Naive B cell (primary cell): ENCODE measurements at regions not wholly inside any gene's neighbourhood (a gene's known extent, or its start where the extent isn't known, plus 50 kb on each side); places are given as distances from the start of the nearest gene placed in this dataset.

Source experiments
- ATAC-seq, 2 donors: fragments of 150-1000 bp; cut with Tn5 transposase; 2 replicates each; pipeline ENCODE4 v1.10.0; 2021; ENCODE audit warnings: low read depth in 2 of 2, mild to moderate bottlenecking in 2 of 2, moderate library complexity in 2 of 2
- DNase-seq: peaks from one replicate; pipeline ENCODE4 v3.0.0; 2022
- H3K27ac Mint-ChIP-seq, 6 donors: one replicate each; pipeline ENCODE4 v1.8.0; 2020 to 2022; ENCODE audit warnings: mild to moderate bottlenecking in 6 of 6, mixed read lengths in 6 of 6, moderate library complexity in 5 of 6, inconsistent platforms in 2 of 6
- H3K27me3 Mint-ChIP-seq, 3 donors: one replicate each; pipeline ENCODE4 v1.8.0; 2021 to 2022; ENCODE audit warnings: mixed read lengths in 3 of 3, mild to moderate bottlenecking in 1 of 3
- H3K36me3 Mint-ChIP-seq, 2 donors: one replicate each; pipeline ENCODE4 v1.8.0; 2020 to 2022; ENCODE audit warnings: mixed read lengths in 2 of 2, inconsistent platforms in 1 of 2, mild to moderate bottlenecking in 1 of 2
- H3K4me1 Mint-ChIP-seq, 3 donors: one replicate each; pipeline ENCODE4 v1.8.0; 2020 to 2022; ENCODE audit warnings: mixed read lengths in 3 of 3, inconsistent platforms in 1 of 3, mild to moderate bottlenecking in 1 of 3, moderate library complexity in 1 of 3
- H3K4me3 Mint-ChIP-seq, 8 donors: one replicate each; pipeline ENCODE4 v1.8.0; 2020 to 2022; ENCODE audit warnings: mild to moderate bottlenecking in 8 of 8, mixed read lengths in 8 of 8, moderate library complexity in 8 of 8, inconsistent platforms in 2 of 8
- H3K9me3 Mint-ChIP-seq, 7 donors: one replicate each; pipeline ENCODE4 v1.8.0; 2020 to 2022; ENCODE audit warnings: mixed read lengths in 7 of 7, mild to moderate bottlenecking in 5 of 7, inconsistent platforms in 2 of 7, moderate library complexity in 1 of 7

GRCh38 chr7:156305351-156305750 lies 335.2 kb upstream of the RNF32 start:
- DNase-seq (no peak), ATAC-seq (no peak)
- no peaks in the 10 kb centered on the region for H3K36me3 Mint-ChIP-seq
- no peaks in the 10 kb centered on the region for H3K4me1 Mint-ChIP-seq
- H3K27ac Mint-ChIP-seq = no peak overlapping the region
- no peak overlapping the region for H3K4me3 Mint-ChIP-seq
- H3K9me3 Mint-ChIP-seq = peaks cover 0 to 14% (median 6%) of the 10 kb centered on the region in 7 donors
- H3K27me3 Mint-ChIP-seq = no peaks in the 10 kb centered on the region

DNA sequence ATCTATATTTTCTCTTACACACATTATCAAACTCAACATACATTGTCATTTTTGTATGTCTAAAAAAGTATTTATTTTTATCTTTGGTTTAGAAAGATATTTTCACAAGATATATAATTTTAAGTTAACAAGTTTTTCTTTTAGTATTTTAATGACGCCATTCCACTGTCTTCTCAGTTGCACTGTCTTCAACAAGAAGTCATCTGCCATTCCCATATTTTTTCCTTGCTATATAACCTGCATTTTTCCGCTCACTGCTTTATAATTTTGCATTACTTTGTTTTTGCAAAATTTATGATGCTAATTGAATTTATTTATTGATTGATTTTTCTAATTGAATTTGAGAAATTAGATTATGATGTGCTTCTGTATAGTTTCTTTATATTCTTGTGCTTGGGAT lies 357.8 kb upstream of the RNF32 start:
- ATAC-seq (no peak), DNase-seq (no peak)
- Mint-ChIP-seq H3K9me3 (peaks cover 5 to 39% (median 18%) of the 10 kb centered on the region in 7 donors), H3K4me3 (no peak overlapping the region), H3K27me3 (no peaks in the 10 kb centered on the region), H3K27ac (no peak overlapping the region), H3K4me1 (no peaks in the 10 kb centered on the region), H3K36me3 (peaks cover 0 to 13% of the 10 kb centered on the region in 2 donors)

DNA sequence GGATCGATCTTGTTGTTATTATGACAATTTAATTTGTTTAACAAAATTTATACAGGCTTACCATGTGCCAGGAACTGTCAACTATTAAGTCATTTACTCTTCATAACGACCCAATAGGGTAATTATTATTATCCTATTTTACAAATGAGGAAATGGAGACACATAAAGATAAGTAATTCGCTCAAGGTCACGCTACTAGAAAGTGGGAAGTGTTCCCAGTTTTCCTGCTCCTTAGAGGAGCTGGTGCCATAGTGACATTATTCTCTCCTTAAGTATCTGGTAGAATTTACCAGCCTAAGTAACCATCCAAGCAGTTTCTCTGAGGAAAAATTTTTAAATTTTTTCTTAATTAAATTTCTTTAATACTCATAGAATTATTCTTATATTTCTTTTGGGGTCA lies 360.9 kb upstream of the RNF32 start:
- Mint-ChIP-seq H3K27ac (no peak overlapping the region), H3K9me3 (peaks cover 5 to 31% (median 16%) of the 10 kb centered on the region in 7 donors), H3K4me1 (no peaks in the 10 kb centered on the region), H3K27me3 (no peaks in the 10 kb centered on the region), H3K4me3 (no peak overlapping the region), H3K36me3 (peaks cover 0 to 13% of the 10 kb centered on the region in 2 donors)
- DNase-seq = no peak
- no peak for ATAC-seq

DNA sequence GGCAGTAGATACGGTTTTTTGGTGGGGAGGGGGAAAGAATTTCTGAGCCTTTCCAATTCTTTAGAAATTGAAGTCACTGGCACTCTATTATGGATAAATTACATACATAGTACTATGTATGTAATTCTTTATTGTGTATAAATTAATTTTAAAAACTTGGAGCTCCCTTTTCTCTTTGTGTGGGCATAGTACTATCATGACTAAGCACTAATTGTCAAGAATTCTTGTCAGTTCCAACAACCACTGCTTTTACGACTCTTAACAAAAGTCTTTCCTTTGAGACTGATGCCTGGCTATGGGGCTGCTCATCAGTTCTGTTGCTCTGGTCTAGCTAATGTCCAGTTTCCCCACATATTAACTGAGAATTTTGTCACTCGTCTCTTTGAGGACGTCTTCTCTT lies 365.3 kb upstream of the RNF32 start:
- no peak overlapping the region for H3K4me3 Mint-ChIP-seq
- DNase-seq = no peak
- no peaks in the 10 kb centered on the region for H3K36me3 Mint-ChIP-seq
- H3K4me1 Mint-ChIP-seq = no peaks in the 10 kb centered on the region
- no peaks in the 10 kb centered on the region for H3K27me3 Mint-ChIP-seq
- ATAC-seq = no peak
- H3K9me3 Mint-ChIP-seq = peaks cover 0 to 3% (median 0%) of the 10 kb centered on the region in 7 donors
- H3K27ac Mint-ChIP-seq = no peak overlapping the region

DNA sequence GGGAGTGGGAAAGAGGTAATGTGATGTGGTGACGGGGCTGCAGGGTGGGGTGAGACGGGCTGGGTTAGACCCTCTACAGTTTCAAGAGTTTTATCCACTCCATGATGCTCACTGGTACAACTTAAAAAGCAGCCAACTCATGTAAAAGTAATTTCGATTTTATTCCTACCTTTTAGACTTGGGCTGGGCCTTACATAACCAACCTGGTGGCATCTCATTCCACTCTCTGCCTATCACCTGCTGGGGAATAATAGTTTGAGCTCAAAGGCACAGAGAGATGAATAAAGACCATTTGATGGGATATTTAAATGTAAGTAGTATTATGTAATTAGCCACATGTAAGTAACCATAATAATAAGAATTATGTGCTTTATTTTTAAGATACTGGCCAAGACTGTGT lies 366.0 kb upstream of the RNF32 start:
- no peak overlapping the region for H3K27ac Mint-ChIP-seq
- ATAC-seq (no peak), DNase-seq (no peak)
- no peak overlapping the region for H3K4me3 Mint-ChIP-seq
- no peaks in the 10 kb centered on the region for H3K27me3 Mint-ChIP-seq
- peaks cover 0 to 3% (median 0%) of the 10 kb centered on the region in 7 donors for H3K9me3 Mint-ChIP-seq
- H3K36me3 Mint-ChIP-seq = no peaks in the 10 kb centered on the region
- no peaks in the 10 kb centered on the region for H3K4me1 Mint-ChIP-seq

- Mint-ChIP-seq H3K27me3 (no peaks in the 10 kb centered on the region), H3K4me1 (no peaks in the 10 kb centered on the region), H3K36me3 (no peaks in the 10 kb centered on the region), H3K27ac (no peak overlapping the region), H3K9me3 (peaks cover 0 to 10% (median 3%) of the 10 kb centered on the region in 7 donors), H3K4me3 (no peak overlapping the region)
- DNase-seq (no peak), ATAC-seq (no peak)
Measured at GRCh38 chr7:156261581-156261980, 379.0 kb upstream of the RNF32 start.

DNA sequence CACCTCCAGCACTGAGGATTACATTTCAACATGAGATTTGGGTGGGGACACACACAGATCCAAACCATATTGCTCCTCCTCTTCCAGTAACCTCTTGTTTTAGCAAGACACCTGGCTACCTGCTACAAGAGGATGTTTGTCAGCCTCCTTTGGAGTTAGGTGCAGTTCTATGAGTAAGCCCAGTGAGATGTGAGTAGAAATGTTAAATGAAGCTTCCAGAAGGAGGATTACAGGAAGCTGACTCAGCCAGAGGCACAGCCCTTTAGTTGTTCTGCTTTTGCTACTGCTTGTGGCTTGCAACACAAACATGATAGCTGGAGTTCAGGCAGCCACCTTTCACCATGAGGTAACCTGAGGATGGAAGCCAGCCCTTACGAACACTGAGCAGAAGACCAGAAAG lies 382.7 kb upstream of the RNF32 start:
- Mint-ChIP-seq H3K4me3 (no peak overlapping the region), H3K9me3 (peaks cover 0 to 10% (median 3%) of the 10 kb centered on the region in 7 donors), H3K27ac (no peak overlapping the region), H3K36me3 (no peaks in the 10 kb centered on the region), H3K27me3 (no peaks in the 10 kb centered on the region), H3K4me1 (peaks cover 0 to 4% (median 0%) of the 10 kb centered on the region in 3 donors)
- DNase-seq = no peak
- no peak for ATAC-seq

DNA sequence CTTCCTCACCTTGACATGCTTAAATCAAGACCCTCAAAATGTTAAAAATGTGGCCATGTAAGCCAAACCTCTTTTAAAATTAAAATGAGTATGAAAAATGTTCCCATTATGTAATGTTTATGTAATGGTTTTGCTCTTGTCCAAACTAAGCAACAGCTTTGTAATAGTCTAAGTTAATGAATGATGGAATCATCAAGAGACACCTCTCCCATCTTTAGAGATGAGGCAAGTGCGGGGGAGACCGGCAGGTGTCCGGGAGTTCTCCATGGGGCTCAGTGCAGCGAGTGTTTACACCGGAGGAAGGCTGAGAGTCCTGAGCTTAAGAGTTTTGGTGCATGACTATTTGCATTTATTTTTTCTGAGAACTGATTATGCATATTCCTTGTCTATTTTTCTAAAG lies 384.9 kb upstream of the RNF32 start:
- Mint-ChIP-seq H3K27ac (no peak overlapping the region), H3K4me1 (peaks cover 0 to 4% (median 0%) of the 10 kb centered on the region in 3 donors), H3K4me3 (no peak overlapping the region), H3K9me3 (peaks cover 0 to 10% (median 4%) of the 10 kb centered on the region in 7 donors), H3K36me3 (no peaks in the 10 kb centered on the region), H3K27me3 (peaks cover 0 to 3% (median 3%) of the 10 kb centered on the region in 3 donors)
- DNase-seq (no peak), ATAC-seq (no peak)

GRCh38 chr7:156251861-156252260 lies 388.7 kb upstream of the RNF32 start:
- ATAC-seq (no peak), DNase-seq (no peak)
- no peaks in the 10 kb centered on the region for H3K36me3 Mint-ChIP-seq
- H3K9me3 Mint-ChIP-seq = peaks cover 0 to 4% (median 2%) of the 10 kb centered on the region in 7 donors
- no peak overlapping the region for H3K4me3 Mint-ChIP-seq
- peaks cover 3 to 24% (median 22%) of the 10 kb centered on the region in 3 donors for H3K27me3 Mint-ChIP-seq
- H3K4me1 Mint-ChIP-seq = peaks cover 0 to 4% (median 0%) of the 10 kb centered on the region in 3 donors
- H3K27ac Mint-ChIP-seq = no peak overlapping the region

DNA sequence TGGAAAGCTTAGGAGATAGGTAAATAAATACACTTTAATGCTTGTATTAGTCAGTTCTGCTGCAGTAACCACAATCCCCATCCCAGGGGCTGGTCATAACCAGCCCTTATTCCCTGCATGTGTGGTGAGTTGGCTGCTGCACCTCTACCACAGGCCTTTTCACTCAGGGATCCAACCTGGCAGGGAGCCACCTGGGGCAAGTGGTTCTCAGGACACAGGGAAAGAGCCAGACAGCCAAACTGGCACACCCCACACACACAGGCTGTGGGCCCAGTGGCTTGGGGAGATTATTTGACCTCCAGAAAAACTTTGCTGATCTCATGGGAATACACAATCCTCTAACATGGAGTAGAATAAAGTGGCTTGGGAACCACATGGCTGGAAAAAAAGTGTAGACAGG lies 400.0 kb upstream of the RNF32 start:
- no peaks in the 10 kb centered on the region for H3K36me3 Mint-ChIP-seq
- H3K4me1 Mint-ChIP-seq = peaks cover 0 to 9% (median 0%) of the 10 kb centered on the region in 3 donors
- no peak overlapping the region for H3K27ac Mint-ChIP-seq
- H3K27me3 Mint-ChIP-seq = peaks cover 0 to 8% (median 0%) of the 10 kb centered on the region in 3 donors
- DNase-seq = no peak
- ATAC-seq = no peak
- H3K4me3 Mint-ChIP-seq = no peak overlapping the region
- peaks cover 0 to 12% (median 2%) of the 10 kb centered on the region in 7 donors for H3K9me3 Mint-ChIP-seq

- H3K27me3 Mint-ChIP-seq = peaks cover 0 to 8% (median 0%) of the 10 kb centered on the region in 3 donors
- ATAC-seq (no peak), DNase-seq (no peak)
- peaks cover 0 to 12% (median 2%) of the 10 kb centered on the region in 7 donors for H3K9me3 Mint-ChIP-seq
- H3K36me3 Mint-ChIP-seq = no peaks in the 10 kb centered on the region
- H3K4me1 Mint-ChIP-seq = peaks cover 0 to 9% (median 0%) of the 10 kb centered on the region in 3 donors
- no peak overlapping the region for H3K4me3 Mint-ChIP-seq
- H3K27ac Mint-ChIP-seq = no peak overlapping the region
Measured at GRCh38 chr7:156238366-156239133, 402.0 kb upstream of the RNF32 start.

- ATAC-seq (no peak), DNase-seq (no peak)
- H3K36me3 Mint-ChIP-seq = no peaks in the 10 kb centered on the region
- H3K4me1 Mint-ChIP-seq = peaks cover 0 to 9% (median 0%) of the 10 kb centered on the region in 3 donors
- no peak overlapping the region for H3K4me3 Mint-ChIP-seq
- peaks cover 0 to 8% (median 0%) of the 10 kb centered on the region in 3 donors for H3K27me3 Mint-ChIP-seq
- no peak overlapping the region for H3K27ac Mint-ChIP-seq
- H3K9me3 Mint-ChIP-seq = peaks cover 0 to 12% (median 2%) of the 10 kb centered on the region in 7 donors
Measured at GRCh38 chr7:156237614-156238013, 403.0 kb upstream of the RNF32 start.

GRCh38 chr7:156236936-156237599 lies 403.5 kb upstream of the RNF32 start:
- Mint-ChIP-seq H3K9me3 (peaks cover 0 to 12% (median 2%) of the 10 kb centered on the region in 7 donors), H3K4me3 (no peak overlapping the region), H3K27me3 (peaks cover 0 to 8% (median 0%) of the 10 kb centered on the region in 3 donors), H3K27ac (no peak overlapping the region), H3K4me1 (peaks cover 0 to 9% (median 0%) of the 10 kb centered on the region in 3 donors), H3K36me3 (no peaks in the 10 kb centered on the region)
- ATAC-seq (no peak), DNase-seq (no peak)
